Left ventricle myocardium inferior (tissue), 1 donor: ENCODE measurements at regions not wholly inside any gene's neighbourhood (a gene's known extent, or its start where the extent isn't known, plus 50 kb on each side); places are given as distances from the start of the nearest gene placed in this dataset.

Experiments used
- DNase-seq: peaks from one replicate; pipeline ENCODE4 v3.0.0-alpha.2; 2020
- H3K27ac ChIP-seq: fragments of 200-600 bp; replicated peaks from 2 replicates; pipeline ENCODE4 v1.8.0; 2021
- H3K27me3 ChIP-seq: fragments of 200-600 bp; 2 replicates; pipeline ENCODE4 v1.8.0; 2021; ENCODE audit warnings: low read depth
- H3K36me3 ChIP-seq: fragments of 200-600 bp; 2 replicates; pipeline ENCODE4 v1.8.0; 2021
- H3K4me1 ChIP-seq: fragments of 200-600 bp; 2 replicates; pipeline ENCODE4 v1.8.0; 2021
- H3K4me3 ChIP-seq: fragments of 200-600 bp; 2 replicates; pipeline ENCODE4 v1.8.0; 2021; ENCODE audit warnings: mild to moderate bottlenecking, moderate library complexity
- H3K9me3 ChIP-seq: fragments of 200-600 bp; replicated peaks from 2 replicates; pipeline ENCODE4 v1.8.0; 2021
- intact Hi-C: fragments of 100-400 bp; cut with micrococcal nuclease; formaldehyde crosslinking; loops from one replicate; pipeline ENCODE4 v1.11.0; 2022
- TF ChIP-seq, protein P1 (sequence below): fragments of 200-600 bp; IDR thresholded peaks from 2 replicates; pipeline ENCODE4 v1.8.0; 2021; ENCODE audit warnings: antibody characterized with exemption, mild to moderate bottlenecking, borderline replicate concordance
- donor health status: DM: no; HTN: yes; CAD: no; lungs with severe emphysema.

- Histone ChIP-seq H3K27ac (no peak overlapping the region), H3K27me3 (no peaks in the 10 kb centered on the region), H3K4me3 (no peak overlapping the region), H3K36me3 (peaks cover 5% of the 10 kb centered on the region), H3K4me1 (peaks cover 29% of the 10 kb centered on the region), H3K9me3 (peaks cover 26% of the 10 kb centered on the region)
- TF ChIP-seq, protein P1, sequence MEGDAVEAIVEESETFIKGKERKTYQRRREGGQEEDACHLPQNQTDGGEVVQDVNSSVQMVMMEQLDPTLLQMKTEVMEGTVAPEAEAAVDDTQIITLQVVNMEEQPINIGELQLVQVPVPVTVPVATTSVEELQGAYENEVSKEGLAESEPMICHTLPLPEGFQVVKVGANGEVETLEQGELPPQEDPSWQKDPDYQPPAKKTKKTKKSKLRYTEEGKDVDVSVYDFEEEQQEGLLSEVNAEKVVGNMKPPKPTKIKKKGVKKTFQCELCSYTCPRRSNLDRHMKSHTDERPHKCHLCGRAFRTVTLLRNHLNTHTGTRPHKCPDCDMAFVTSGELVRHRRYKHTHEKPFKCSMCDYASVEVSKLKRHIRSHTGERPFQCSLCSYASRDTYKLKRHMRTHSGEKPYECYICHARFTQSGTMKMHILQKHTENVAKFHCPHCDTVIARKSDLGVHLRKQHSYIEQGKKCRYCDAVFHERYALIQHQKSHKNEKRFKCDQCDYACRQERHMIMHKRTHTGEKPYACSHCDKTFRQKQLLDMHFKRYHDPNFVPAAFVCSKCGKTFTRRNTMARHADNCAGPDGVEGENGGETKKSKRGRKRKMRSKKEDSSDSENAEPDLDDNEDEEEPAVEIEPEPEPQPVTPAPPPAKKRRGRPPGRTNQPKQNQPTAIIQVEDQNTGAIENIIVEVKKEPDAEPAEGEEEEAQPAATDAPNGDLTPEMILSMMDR: no peak
- DNase-seq: no peak
- intact Hi-C loops: no loop called here
These were observed 88.6 kb downstream of the B3GNT2 start for GRCh38 chr2:62284471-62284870.

DNA sequence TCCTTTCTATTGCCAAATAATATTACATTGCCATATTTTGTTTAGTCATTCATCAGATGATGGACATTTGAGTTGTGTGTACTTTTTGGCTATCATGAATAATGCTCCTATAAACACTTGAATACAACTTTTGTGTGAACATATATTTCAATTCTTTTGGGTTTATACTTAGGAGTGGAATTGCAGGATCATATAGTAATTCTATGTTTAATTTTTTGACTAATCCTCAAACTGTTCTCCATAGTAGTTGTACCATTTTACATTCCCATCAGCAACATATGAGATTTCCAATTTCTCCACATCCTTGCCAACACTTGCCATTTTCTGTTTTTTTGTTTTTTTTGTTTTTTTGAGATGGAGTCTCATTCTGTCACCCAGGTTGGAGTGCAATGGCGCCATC, 87.2 kb downstream of the B3GNT2 start:
- no peak for DNase-seq
- no peaks in the 10 kb centered on the region for H3K27me3 ChIP-seq
- no peak overlapping the region for H3K27ac ChIP-seq
- intact Hi-C loops: no loop called here
- TF ChIP-seq, protein P1: no peak
- peaks cover 5% of the 10 kb centered on the region for H3K36me3 ChIP-seq
- peaks cover 15% of the 10 kb centered on the region for H3K4me1 ChIP-seq
- H3K9me3 ChIP-seq: peaks cover 30% of the 10 kb centered on the region
- no peak overlapping the region for H3K4me3 ChIP-seq

DNA sequence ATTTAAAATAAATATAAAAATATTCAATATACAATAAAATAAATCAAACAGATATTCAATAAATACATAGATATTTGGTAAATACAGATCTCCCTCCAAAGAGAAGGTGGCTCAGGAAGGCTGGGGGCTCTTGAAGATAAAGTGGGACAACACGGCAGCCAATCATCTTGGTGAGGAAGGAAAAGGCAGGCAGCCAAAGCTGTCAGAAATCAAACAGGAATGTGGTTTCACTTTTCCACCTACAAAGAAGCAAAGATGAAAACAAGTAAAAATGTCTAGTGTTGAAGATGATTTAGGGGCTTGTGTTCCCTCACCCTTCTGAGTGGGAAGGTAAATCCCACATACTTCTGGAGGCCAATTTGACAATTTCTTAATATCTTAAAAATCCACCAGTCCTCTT, 85.7 kb downstream of the B3GNT2 start:
- Histone ChIP-seq H3K4me3 (no peak overlapping the region), H3K36me3 (peaks cover 5% of the 10 kb centered on the region), H3K9me3 (peaks cover 41% of the 10 kb centered on the region), H3K27me3 (no peaks in the 10 kb centered on the region), H3K27ac (no peak overlapping the region), H3K4me1 (peaks cover 6% of the 10 kb centered on the region)
- intact Hi-C loops: no loop called here
- TF ChIP-seq, protein P1: no peak
- DNase-seq: no peak

DNA sequence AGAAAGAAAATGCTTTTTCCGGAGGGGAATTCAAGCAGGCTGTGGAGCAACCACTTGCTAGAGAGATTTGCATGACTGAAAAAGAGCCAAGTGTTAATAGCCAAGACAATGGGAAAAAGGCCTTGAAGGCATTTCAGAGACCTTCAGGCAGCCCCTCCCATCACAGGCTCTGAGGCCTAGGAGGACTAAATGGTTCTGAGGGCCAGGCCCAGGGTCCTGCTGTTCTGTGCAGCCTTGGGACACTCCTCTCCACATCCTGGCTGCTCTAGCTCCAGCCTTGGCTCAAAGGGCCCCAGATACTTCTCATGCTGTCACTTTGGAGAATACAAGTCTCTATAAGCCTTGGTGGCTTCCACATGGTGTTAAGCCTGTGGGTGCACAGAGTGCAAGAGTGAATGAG, 81.8 kb downstream of the B3GNT2 start:
- Histone ChIP-seq H3K4me3 (no peak overlapping the region), H3K27me3 (no peaks in the 10 kb centered on the region), H3K4me1 (peaks cover 6% of the 10 kb centered on the region), H3K9me3 (peaks cover 15% of the 10 kb centered on the region), H3K36me3 (no peaks in the 10 kb centered on the region), H3K27ac (no peak overlapping the region)
- no peak for DNase-seq
- TF ChIP-seq, protein P1: no peak
- intact Hi-C loops: no loop called here
